Hippocampal formation (tissue), 2 donors: ENCODE measurements at regions not wholly inside any gene's neighbourhood (a gene's known extent, or its start where the extent isn't known, plus 50 kb on each side); places are given as distances from the start of the nearest gene placed in this dataset.

Source experiments
- DNase-seq, 2 donors: peaks; one replicate each; lab custom pipeline; 2025; lab: John Stamatoyannopoulos, UW

GRCh38 chr5:174837919-174838902 is 113.8 kb downstream of the MSX2 start:
- DNase-seq: peak; percentile 28 to 36

- DNase-seq: no peak
These were observed 109.7 kb downstream of the MSX2 start for GRCh38 chr5:174834081-174834480.

- no peak for DNase-seq
These were observed 108.4 kb downstream of the MSX2 start for GRCh38 chr5:174832811-174833210.

- DNase-seq: no peak
These were observed 107.6 kb downstream of the MSX2 start for GRCh38 chr5:174832025-174832424.

- DNase-seq: no peak
These were observed 106.8 kb downstream of the MSX2 start for GRCh38 chr5:174831031-174831660.

GRCh38 chr5:174829511-174829864 is 105.1 kb downstream of the MSX2 start:
- no peak for DNase-seq

- DNase-seq: no peak
These were observed 104.6 kb downstream of the MSX2 start for GRCh38 chr5:174828804-174829510.

- no peak for DNase-seq
These were observed 103.2 kb downstream of the MSX2 start for GRCh38 chr5:174827558-174827957.

GRCh38 chr5:174825587-174825986 is 101.2 kb downstream of the MSX2 start:
- no peak for DNase-seq

- DNase-seq: no peak
These were observed 94.0 kb downstream of the MSX2 start for GRCh38 chr5:174818430-174818829.

GRCh38 chr5:174817610-174818009 is 93.2 kb downstream of the MSX2 start:
- DNase-seq: no peak

- no peak for DNase-seq
These were observed 92.5 kb downstream of the MSX2 start for GRCh38 chr5:174816858-174817257.

GRCh38 chr5:174811438-174811837 is 87.1 kb downstream of the MSX2 start:
- no peak for DNase-seq

- no peak for DNase-seq
These were observed 86.4 kb downstream of the MSX2 start for GRCh38 chr5:174810796-174811195.

GRCh38 chr5:174807471-174807870 is 83.1 kb downstream of the MSX2 start:
- no peak for DNase-seq

- no peak for DNase-seq
These were observed 82.3 kb downstream of the MSX2 start for GRCh38 chr5:174806729-174807128.

- DNase-seq: no peak
These were observed 77.4 kb downstream of the MSX2 start for GRCh38 chr5:174801798-174802197.

GRCh38 chr5:174800435-174800834 is 76.1 kb downstream of the MSX2 start:
- DNase-seq: no peak

- no peak for DNase-seq
These were observed 74.7 kb downstream of the MSX2 start for GRCh38 chr5:174799121-174799520.

- DNase-seq: no peak
These were observed 74.2 kb downstream of the MSX2 start for GRCh38 chr5:174798551-174798951.

GRCh38 chr5:174796711-174797192 is 72.4 kb downstream of the MSX2 start:
- no peak for DNase-seq

GRCh38 chr5:174794931-174795672 is 70.7 kb downstream of the MSX2 start:
- no peak for DNase-seq
